Calu3 (cell line): ENCODE measurements at regions not wholly inside any gene's neighbourhood (a gene's known extent, or its start where the extent isn't known, plus 50 kb on each side); places are given as distances from the start of the nearest gene placed in this dataset.
A peak's percentile ranks its signal among the peaks of the same experiment; 100 is the strongest.
"Not testable (repeated sequence)": the region's sequence is repeated elsewhere in the genome, so short reads cannot be mapped to it uniquely, and the experiment has no call there.

Experiments
- BruUV-seq: library from RNA; stranded (reverse); fragments of 400-500 nt; replicated peaks from 2 replicates; lab custom pipeline; 2021; lab: Mats Ljungman, UMichigan
- CTCF ChIA-PET: fragments of 300-600 bp; sonication (Branson Sonifier 250); formaldehyde crosslinking; loops from one replicate; lab custom pipeline; 2022; ENCODE audit warnings: antibody characterized with exemption; lab: Charles Lee
- DNase-seq: peaks from one replicate; pipeline ENCODE4 v3.0.0; 2022
- H3K27ac Mint-ChIP-seq: one replicate; pipeline ENCODE4 v1.8.0; 2022; ENCODE audit warnings: mixed read lengths; ENCODE audit not compliant: unreplicated experiment
- H3K27me3 Mint-ChIP-seq: one replicate; pipeline ENCODE4 v1.8.0; 2022; ENCODE audit warnings: mixed read lengths; ENCODE audit not compliant: unreplicated experiment
- H3K36me3 Mint-ChIP-seq: one replicate; pipeline ENCODE4 v1.8.0; 2022; ENCODE audit warnings: mild to moderate bottlenecking, moderate library complexity, mixed read lengths; ENCODE audit not compliant: insufficient read depth, unreplicated experiment
- H3K4me1 Mint-ChIP-seq: one replicate; pipeline ENCODE4 v1.8.0; 2022; ENCODE audit warnings: mild to moderate bottlenecking, low read depth, mixed read lengths; ENCODE audit not compliant: unreplicated experiment
- H3K4me3 Mint-ChIP-seq: one replicate; pipeline ENCODE4 v1.8.0; 2022; ENCODE audit warnings: mild to moderate bottlenecking, low read depth, moderate library complexity, mixed read lengths; ENCODE audit not compliant: unreplicated experiment
- H3K9me3 Mint-ChIP-seq: one replicate; pipeline ENCODE4 v1.8.0; 2022; ENCODE audit warnings: low read depth, mixed read lengths; ENCODE audit not compliant: unreplicated experiment
- intact Hi-C: fragments of 100-400 bp; cut with micrococcal nuclease; formaldehyde crosslinking; loops from one replicate; pipeline ENCODE4 v1.10.0; 2022; ENCODE audit not compliant: unreplicated experiment
- TF ChIP-seq, protein P1 (sequence below): fragments of 200-600 bp; IDR thresholded peaks from one replicate; pipeline ENCODE4 v1.8.0; 2022; ENCODE audit warnings: antibody characterized with exemption; ENCODE audit not compliant: unreplicated experiment

DNA sequence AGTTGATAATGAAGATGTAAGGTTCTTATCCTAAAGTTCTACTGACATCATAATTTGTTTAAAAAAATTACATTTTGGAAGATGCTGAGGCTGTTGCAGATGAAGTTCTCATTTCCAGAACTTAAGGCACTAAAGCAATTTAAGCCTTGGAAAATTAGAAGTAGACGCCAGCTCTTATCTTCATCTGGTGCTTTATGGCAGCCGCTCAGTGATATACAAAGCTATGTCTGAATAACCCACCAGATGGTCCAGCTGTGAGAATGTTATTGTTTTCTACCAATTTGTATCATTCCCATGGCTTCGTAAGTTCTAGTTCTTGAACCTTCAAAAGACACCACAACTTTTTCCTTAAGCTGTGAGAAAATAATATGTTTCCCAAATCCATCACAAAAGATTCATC lies 212.1 kb upstream of the ARID2 start:
- intact Hi-C loops, result no loop called here
- BruUV-seq, result no TSS peak
- CTCF ChIA-PET, result no interaction called here

DNA sequence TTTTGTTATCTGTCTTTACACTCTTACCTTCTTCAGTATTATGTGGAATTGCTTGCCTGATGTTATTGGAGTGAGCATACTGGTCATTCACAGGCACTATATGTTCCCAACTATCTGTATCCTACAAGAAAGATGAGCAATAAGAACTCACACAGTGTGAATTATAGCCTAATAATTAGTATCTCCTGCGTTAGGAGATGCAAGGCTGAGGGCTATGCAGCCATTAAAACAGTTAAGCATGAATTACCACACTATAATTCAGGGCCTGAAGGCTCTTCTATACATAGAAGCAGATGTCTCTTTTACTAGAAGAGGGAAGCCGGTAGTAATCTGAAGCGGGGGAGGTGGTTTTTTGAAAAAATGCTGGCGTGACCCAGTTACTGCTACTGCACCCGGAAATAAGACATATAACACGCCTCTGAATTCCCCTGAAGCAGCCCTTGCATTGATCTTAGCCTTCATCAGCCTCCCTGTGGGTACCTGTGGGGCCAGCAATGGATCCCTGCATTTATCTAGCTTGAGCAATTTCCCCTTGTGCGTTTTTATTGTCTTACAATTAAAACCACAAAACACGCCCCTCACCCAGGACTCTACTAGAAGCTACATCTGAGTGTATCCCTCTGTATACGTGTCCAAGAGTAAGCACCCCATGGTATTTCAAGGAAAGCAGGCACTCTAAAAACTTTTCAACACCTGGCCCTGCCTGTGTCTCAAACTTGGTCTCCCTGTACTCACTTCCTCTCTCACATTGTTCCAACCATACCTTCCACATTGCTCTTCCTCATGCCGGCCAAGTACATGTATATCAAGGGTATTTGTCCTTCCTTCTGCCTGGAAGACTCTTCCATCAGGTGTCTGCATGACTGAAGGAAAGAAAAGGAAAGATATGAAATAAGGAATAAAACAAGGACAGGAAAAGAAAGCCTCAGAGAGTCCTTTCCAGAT lies 210.9 kb upstream of the ARID2 start:
- Mint-ChIP-seq H3K9me3 (peaks cover 3% of the 10 kb centered on the region), H3K27me3 (no peaks in the 10 kb centered on the region), H3K27ac (peak overlapping the region; percentile 87), H3K4me3 (no peak overlapping the region), H3K4me1 (peaks cover 14% of the 10 kb centered on the region), H3K36me3 (no peaks in the 10 kb centered on the region)
- BruUV-seq, result no TSS peak
- DNase-seq, result peak; percentile 53
- intact Hi-C loops, result no loop called here
- CTCF ChIA-PET, result no interaction called here
- TF ChIP-seq, protein P1, sequence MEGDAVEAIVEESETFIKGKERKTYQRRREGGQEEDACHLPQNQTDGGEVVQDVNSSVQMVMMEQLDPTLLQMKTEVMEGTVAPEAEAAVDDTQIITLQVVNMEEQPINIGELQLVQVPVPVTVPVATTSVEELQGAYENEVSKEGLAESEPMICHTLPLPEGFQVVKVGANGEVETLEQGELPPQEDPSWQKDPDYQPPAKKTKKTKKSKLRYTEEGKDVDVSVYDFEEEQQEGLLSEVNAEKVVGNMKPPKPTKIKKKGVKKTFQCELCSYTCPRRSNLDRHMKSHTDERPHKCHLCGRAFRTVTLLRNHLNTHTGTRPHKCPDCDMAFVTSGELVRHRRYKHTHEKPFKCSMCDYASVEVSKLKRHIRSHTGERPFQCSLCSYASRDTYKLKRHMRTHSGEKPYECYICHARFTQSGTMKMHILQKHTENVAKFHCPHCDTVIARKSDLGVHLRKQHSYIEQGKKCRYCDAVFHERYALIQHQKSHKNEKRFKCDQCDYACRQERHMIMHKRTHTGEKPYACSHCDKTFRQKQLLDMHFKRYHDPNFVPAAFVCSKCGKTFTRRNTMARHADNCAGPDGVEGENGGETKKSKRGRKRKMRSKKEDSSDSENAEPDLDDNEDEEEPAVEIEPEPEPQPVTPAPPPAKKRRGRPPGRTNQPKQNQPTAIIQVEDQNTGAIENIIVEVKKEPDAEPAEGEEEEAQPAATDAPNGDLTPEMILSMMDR, result no peak

More for the DNA sequence above, 212.1 kb upstream of the ARID2 start:
- TF ChIP-seq, protein P1, result no peak
- Mint-ChIP-seq H3K27me3 (no peaks in the 10 kb centered on the region), H3K4me3 (no peak overlapping the region), H3K9me3 (no peaks in the 10 kb centered on the region), H3K4me1 (peaks cover 14% of the 10 kb centered on the region), H3K36me3 (no peaks in the 10 kb centered on the region), H3K27ac (no peak overlapping the region)
- DNase-seq, result no peak

DNA sequence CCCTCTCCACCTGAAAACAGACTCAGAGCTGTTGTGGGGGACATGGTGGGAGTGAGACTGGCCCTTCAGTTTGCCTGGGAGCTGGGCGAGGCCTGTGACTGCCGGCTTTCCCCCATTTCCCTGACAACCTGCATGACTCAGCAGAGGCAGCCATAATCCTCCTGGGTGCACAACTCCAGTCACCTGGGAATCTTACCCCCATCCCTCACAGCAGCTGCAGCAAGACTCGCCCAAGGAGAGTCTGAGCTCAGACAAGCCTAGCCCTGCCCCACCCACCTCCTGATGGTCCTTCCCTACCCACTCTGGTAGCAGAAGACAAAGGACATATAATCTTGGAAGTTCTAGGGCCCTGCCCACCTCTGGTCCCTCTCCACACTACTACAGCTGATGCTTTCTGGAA lies 207.3 kb upstream of the ARID2 start:
- H3K36me3 Mint-ChIP-seq, result no peaks in the 10 kb centered on the region
- H3K4me3 Mint-ChIP-seq, result no peak overlapping the region
- H3K9me3 Mint-ChIP-seq, result peaks cover 3% of the 10 kb centered on the region
- no peaks in the 10 kb centered on the region for H3K27me3 Mint-ChIP-seq
- peaks cover 14% of the 10 kb centered on the region for H3K4me1 Mint-ChIP-seq
- BruUV-seq, result no TSS peak
- intact Hi-C loops, result no loop called here
- no peak overlapping the region for H3K27ac Mint-ChIP-seq
- TF ChIP-seq, protein P1, result no peak
- CTCF ChIA-PET, result no interaction called here
- DNase-seq, result no peak

DNA sequence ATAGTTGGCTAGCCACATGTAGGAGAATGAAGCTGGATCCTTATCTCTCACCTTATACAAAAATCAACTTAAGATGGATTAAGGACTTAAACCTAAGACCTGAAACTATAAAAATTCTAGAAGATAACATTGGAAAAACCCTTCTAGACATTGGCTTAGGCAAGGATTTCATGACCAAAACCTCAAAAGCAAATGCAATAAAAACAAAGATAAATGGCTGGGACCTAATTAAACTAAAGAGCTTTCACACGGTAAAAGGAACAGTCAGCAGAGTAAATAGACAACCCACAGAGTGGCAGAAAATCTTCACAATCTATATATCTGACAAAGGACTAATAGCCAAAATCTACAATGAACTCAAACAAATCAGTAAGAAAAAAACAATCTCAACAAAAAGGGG lies 202.7 kb upstream of the ARID2 start:
- BruUV-seq, DNase-seq, H3K4me3 Mint-ChIP-seq, H3K27ac Mint-ChIP-seq, H3K4me1 Mint-ChIP-seq, CTCF ChIA-PET, intact Hi-C loops, H3K27me3 Mint-ChIP-seq, H3K36me3 Mint-ChIP-seq, H3K9me3 Mint-ChIP-seq: not testable (repeated sequence)

DNA sequence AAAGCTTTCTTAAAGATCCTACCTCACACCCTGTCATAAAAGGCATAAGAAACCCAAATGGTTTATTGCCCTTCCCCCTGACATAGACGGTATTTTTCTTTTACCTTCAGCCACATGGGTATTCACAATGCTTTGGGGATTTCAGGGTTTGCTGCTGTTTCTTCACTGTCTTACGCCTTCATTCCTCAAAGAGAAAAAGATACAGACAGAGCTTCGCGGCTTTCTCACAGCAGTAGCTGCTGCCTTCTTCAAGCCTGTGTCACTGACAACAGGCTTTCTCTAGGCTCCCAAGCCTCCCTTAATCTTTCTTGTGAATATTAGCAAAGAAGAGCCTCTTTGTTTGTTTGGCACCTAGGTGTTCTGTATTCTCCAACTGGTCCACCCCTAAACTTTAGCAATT lies 197.4 kb upstream of the ARID2 start:
- BruUV-seq, result no TSS peak
- Mint-ChIP-seq H3K27ac (no peak overlapping the region), H3K4me3 (no peak overlapping the region), H3K4me1 (no peaks in the 10 kb centered on the region), H3K36me3 (no peaks in the 10 kb centered on the region), H3K9me3 (peaks cover 5% of the 10 kb centered on the region), H3K27me3 (no peaks in the 10 kb centered on the region)
- TF ChIP-seq, protein P1, result no peak
- CTCF ChIA-PET, result interaction anchor here (0.7 kb wide), 1 partner anchor 67 kb away, joined by 3 read pairs; no protein-coding TSS in a partner anchor
- intact Hi-C loops, result no loop called here
- DNase-seq, result no peak
